PC-9 (cell line): ENCODE measurements at regions not wholly inside any gene's neighbourhood (a gene's known extent, or its start where the extent isn't known, plus 50 kb on each side); places are given as distances from the start of the nearest gene placed in this dataset.
A peak's percentile ranks its signal among the peaks of the same experiment; 100 is the strongest.

Source experiments
- BruUV-seq: library from RNA; stranded (reverse); fragments of 400-500 nt; replicated peaks from 2 replicates; lab custom pipeline; 2021; lab: Mats Ljungman, UMichigan
- CTCF ChIA-PET: fragments of 300-600 bp; sonication (Branson Sonifier 250); formaldehyde crosslinking; loops from one replicate; lab custom pipeline; 2022; ENCODE audit warnings: antibody characterized with exemption; lab: Charles Lee
- POLR2A ChIA-PET: fragments of 300-600 bp; sonication (Branson Sonifier 250); formaldehyde crosslinking; loops from one replicate; lab custom pipeline; 2022; ENCODE audit warnings: antibody characterized with exemption; ENCODE audit not compliant: unreplicated experiment; lab: Charles Lee
- DNase-seq, 2 experiments: peaks; one replicate each; pipeline versions ENCODE4 v3.0.0 to v3.0.0-alpha.2; 2015 to 2022; ENCODE audit warnings: mixed read lengths in 1 of 2
- H2AFZ ChIP-seq: fragments of 200-600 bp; sonication (generic); 2 replicates; pipeline ENCODE4 v1.8.1; 2017; ENCODE audit warnings: antibody characterized with exemption
- H3F3A ChIP-seq: fragments of 200-600 bp; sonication (generic); 2 replicates; pipeline ENCODE4 v1.8.1; 2017; ENCODE audit warnings: antibody characterized with exemption, mild to moderate bottlenecking, low read depth; ENCODE audit not compliant: insufficient read depth
- H3K27ac ChIP-seq: fragments of 200-600 bp; sonication (generic); 2 replicates; pipeline ENCODE4 v1.6.1; 2016; ENCODE audit warnings: mixed run types
- H3K27me3 ChIP-seq: fragments of 200-600 bp; sonication (generic); 2 replicates; pipeline ENCODE4 v1.6.1; 2016; ENCODE audit warnings: low read depth, mixed run types; ENCODE audit not compliant: insufficient read depth
- H3K36me3 ChIP-seq: fragments of 200-600 bp; sonication (generic); 2 replicates; pipeline ENCODE4 v1.6.1; 2016; ENCODE audit warnings: low read depth, mixed run types
- H3K4me1 ChIP-seq: fragments of 200-600 bp; sonication (generic); replicated peaks from 2 replicates; pipeline ENCODE4 v1.6.1; 2016; ENCODE audit warnings: mixed run types; ENCODE audit not compliant: insufficient read depth
- H3K4me2 ChIP-seq: fragments of 200-600 bp; sonication (generic); 2 replicates; pipeline ENCODE4 v1.6.1; 2017; ENCODE audit warnings: mixed run types
- H3K4me3 ChIP-seq: fragments of 200-600 bp; sonication (generic); 2 replicates; pipeline ENCODE4 v1.6.1; 2016; ENCODE audit warnings: mixed run types
- H3K79me2 ChIP-seq: fragments of 200-600 bp; sonication (generic); 2 replicates; pipeline ENCODE4 v1.6.1; 2017; ENCODE audit warnings: low read depth, mixed run types
- H3K9me2 ChIP-seq: fragments of 200-600 bp; sonication (generic); 2 replicates; pipeline ENCODE4 v1.8.1; 2017; ENCODE audit warnings: mild to moderate bottlenecking; ENCODE audit not compliant: insufficient read depth
- H3K9me3 ChIP-seq: fragments of 200-600 bp; sonication (generic); 2 replicates; pipeline ENCODE4 v1.8.1; 2016; ENCODE audit warnings: low read depth; ENCODE audit not compliant: insufficient read depth
- H4K20me1 ChIP-seq: fragments of 200-600 bp; sonication (generic); 2 replicates; pipeline ENCODE4 v1.8.1; 2017; ENCODE audit not compliant: insufficient read depth
- CTCF ChIP-seq: fragments of 200-600 bp; sonication (generic); conservative IDR thresholded peaks from 2 replicates; pipeline ENCODE4 v1.6.1; 2017; ENCODE audit warnings: mixed run types, antibody characterized with exemption, mild to moderate bottlenecking, moderate library complexity
- EZH2 ChIP-seq: fragments of 200-600 bp; sonication (generic); IDR thresholded peaks from 2 replicates; pipeline ENCODE4 v1.8.0; 2017; ENCODE audit warnings: antibody characterized with exemption, low read depth
- intact Hi-C: fragments of 100-400 bp; cut with micrococcal nuclease; formaldehyde crosslinking; loops from one replicate; pipeline ENCODE4 v1.10.0; 2022; ENCODE audit not compliant: unreplicated experiment

- Histone ChIP-seq H3K27ac (no peak overlapping the region), H2AFZ (no peak overlapping the region), H3K9me3 (no peaks in the 10 kb centered on the region), H3F3A (no peaks in the 10 kb centered on the region), H3K4me2 (no peak overlapping the region), H4K20me1 (no peaks in the 10 kb centered on the region), H3K27me3 (no peaks in the 10 kb centered on the region), H3K4me1 (no peaks in the 10 kb centered on the region), H3K36me3 (no peaks in the 10 kb centered on the region), H3K79me2 (no peaks in the 10 kb centered on the region), H3K4me3 (no peak overlapping the region), H3K9me2 (no peaks in the 10 kb centered on the region)
- BruUV-seq: no TSS peak
- intact Hi-C loops: loop anchor here (10.0 kb wide), 1 partner anchor 653 kb away; no protein-coding TSS in a partner anchor
- ChIA-PET POLR2A (no interaction called here), CTCF (no interaction called here)
- DNase-seq: no peak
- TF ChIP-seq CTCF: no peak
- TF ChIP-seq EZH2: no peak
These were observed 115.8 kb upstream of the ARHGAP20 start for GRCh38 chr11:110828086-110828485.

- Histone ChIP-seq H3K9me3 (no peaks in the 10 kb centered on the region), H3K27me3 (no peaks in the 10 kb centered on the region), H3K79me2 (no peaks in the 10 kb centered on the region), H3K4me2 (no peak overlapping the region), H3K9me2 (no peaks in the 10 kb centered on the region), H3K27ac (no peak overlapping the region), H2AFZ (no peak overlapping the region), H3F3A (no peaks in the 10 kb centered on the region), H4K20me1 (no peaks in the 10 kb centered on the region), H3K4me3 (no peak overlapping the region), H3K4me1 (no peaks in the 10 kb centered on the region), H3K36me3 (no peaks in the 10 kb centered on the region)
- TF ChIP-seq CTCF: no peak
- no peak for TF ChIP-seq EZH2
- DNase-seq: peak in 1 of 2 experiments; percentile 15
- intact Hi-C loops: loop anchor here (10.0 kb wide), 1 partner anchor 652 kb away; no protein-coding TSS in a partner anchor
- ChIA-PET CTCF (no interaction called here), POLR2A (no interaction called here)
- no TSS peak for BruUV-seq
These were observed 115.0 kb upstream of the ARHGAP20 start for GRCh38 chr11:110827276-110827675.

- Histone ChIP-seq H3K9me3 (no peaks in the 10 kb centered on the region), H3K27me3 (no peaks in the 10 kb centered on the region), H3K4me2 (no peak overlapping the region), H3K4me3 (no peak overlapping the region), H3K27ac (no peak overlapping the region), H3K79me2 (no peaks in the 10 kb centered on the region), H3K36me3 (no peaks in the 10 kb centered on the region), H3K4me1 (no peaks in the 10 kb centered on the region), H2AFZ (no peak overlapping the region), H3K9me2 (no peaks in the 10 kb centered on the region), H4K20me1 (no peaks in the 10 kb centered on the region), H3F3A (no peaks in the 10 kb centered on the region)
- intact Hi-C loops: loop anchor here (10.0 kb wide), 1 partner anchor 650 kb away; no protein-coding TSS in a partner anchor
- TF ChIP-seq CTCF: no peak
- TF ChIP-seq EZH2: no peak
- BruUV-seq: no TSS peak
- POLR2A ChIA-PET: no interaction called here
- DNase-seq: peak in 1 of 2 experiments; percentile 8
- CTCF ChIA-PET: no interaction called here
These were observed 112.8 kb upstream of the ARHGAP20 start for GRCh38 chr11:110824912-110825620.
